ENCODE measurements at regions not wholly inside any gene's neighbourhood (a gene's known extent, or its start where the extent isn't known, plus 50 kb on each side); places are given as distances from the start of the nearest gene placed in this dataset.

GRCh38 chr3:59385547-59385946, 335.7 kb upstream of the CFAP20DC start:
- no peak for TF ChIP-seq SPI1 (IDR thresholded peaks at IDR 0.05; ENCODE audit: low read depth, low read length)
- TF ChIP-seq PAX5 (IDR thresholded peaks at IDR 0.05; ENCODE audit: insufficient read depth, low read length, severe bottlenecking), result no peak
- no peak for TF ChIP-seq POU2F2 (IDR thresholded peaks at IDR 0.05; ENCODE audit: low read depth, low read length)
- TF ChIP-seq POLR2A (IDR thresholded peaks at IDR 0.05; ENCODE audit: low read depth, low read length), result no peak
- TF ChIP-seq TAF1 (IDR thresholded peaks at IDR 0.05; ENCODE audit: low read depth, low read length), result no peak
- TF ChIP-seq POLR2AphosphoS5 (IDR thresholded peaks at IDR 0.05; ENCODE audit: low read depth, low read length), result no peak
- FAIRE-seq, result no peak
- no peak for DNase-seq (ENCODE audit: insufficient read length, low spot score)

GRCh38 chr3:59381282-59381681, 331.5 kb upstream of the CFAP20DC start:
- peak; percentile 84 for FAIRE-seq
- DNase-seq (ENCODE audit: insufficient read length, low spot score), result no peak

GRCh38 chr3:59380146-59380545, 330.3 kb upstream of the CFAP20DC start:
- FAIRE-seq (peak; percentile 54), DNase-seq (ENCODE audit: insufficient read length, low spot score) (no peak)
- TF ChIP-seq POLR2A (IDR thresholded peaks at IDR 0.05; ENCODE audit: low read depth, low read length) (no peak), SPI1 (IDR thresholded peaks at IDR 0.05; ENCODE audit: low read depth, low read length) (no peak), PAX5 (IDR thresholded peaks at IDR 0.05; ENCODE audit: insufficient read depth, low read length, severe bottlenecking) (no peak), POLR2AphosphoS5 (IDR thresholded peaks at IDR 0.05; ENCODE audit: low read depth, low read length) (no peak), POU2F2 (IDR thresholded peaks at IDR 0.05; ENCODE audit: low read depth, low read length) (no peak), TAF1 (IDR thresholded peaks at IDR 0.05; ENCODE audit: low read depth, low read length) (no peak)

More at GRCh38 chr3:59381282-59381681, 331.5 kb upstream of the CFAP20DC start:
- TF ChIP-seq TAF1 (IDR thresholded peaks at IDR 0.05; ENCODE audit: low read depth, low read length) (no peak), SPI1 (IDR thresholded peaks at IDR 0.05; ENCODE audit: low read depth, low read length) (peak; percentile 63)

DNA sequence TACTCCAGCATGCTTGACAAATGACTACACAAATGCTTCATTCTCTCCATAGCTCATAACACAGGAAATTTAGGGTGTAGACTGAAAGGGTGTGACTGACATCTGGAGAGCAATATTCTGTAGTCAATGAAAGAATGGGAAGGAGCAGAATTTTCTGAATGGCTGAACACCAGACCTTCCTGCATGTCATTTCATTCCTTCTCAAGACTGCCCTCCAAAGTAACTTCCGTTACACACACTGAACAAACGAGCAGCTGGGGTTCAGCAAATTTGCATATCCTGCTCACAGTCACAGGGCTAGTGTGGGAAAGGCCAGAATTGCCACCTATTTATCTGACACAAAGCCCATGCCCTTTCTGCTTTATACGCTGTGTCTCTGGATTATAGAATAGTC, 325.0 kb upstream of the CFAP20DC start:
- DNase-seq (ENCODE audit: insufficient read length, low spot score), result no peak
- no peak for TF ChIP-seq SPI1 (IDR thresholded peaks at IDR 0.05; ENCODE audit: low read depth, low read length)
- peak; percentile 33 for TF ChIP-seq PAX5 (IDR thresholded peaks at IDR 0.05; ENCODE audit: insufficient read depth, low read length, severe bottlenecking)
- peak; percentile 99 for TF ChIP-seq POU2F2 (IDR thresholded peaks at IDR 0.05; ENCODE audit: low read depth, low read length)
- TF ChIP-seq POLR2AphosphoS5 (IDR thresholded peaks at IDR 0.05; ENCODE audit: low read depth, low read length), result no peak
- no peak for TF ChIP-seq TAF1 (IDR thresholded peaks at IDR 0.05; ENCODE audit: low read depth, low read length)
- FAIRE-seq, result peak; percentile 98

GRCh38 chr3:59374091-59374817, 324.4 kb upstream of the CFAP20DC start:
- no peak for TF ChIP-seq TAF1 (IDR thresholded peaks at IDR 0.05; ENCODE audit: low read depth, low read length)
- no peak for TF ChIP-seq POU2F2 (IDR thresholded peaks at IDR 0.05; ENCODE audit: low read depth, low read length)
- no peak for TF ChIP-seq POLR2AphosphoS5 (IDR thresholded peaks at IDR 0.05; ENCODE audit: low read depth, low read length)
- TF ChIP-seq SPI1 (IDR thresholded peaks at IDR 0.05; ENCODE audit: low read depth, low read length), result no peak
- TF ChIP-seq POLR2A (IDR thresholded peaks at IDR 0.05; ENCODE audit: low read depth, low read length), result no peak
- TF ChIP-seq PAX5 (IDR thresholded peaks at IDR 0.05; ENCODE audit: insufficient read depth, low read length, severe bottlenecking), result no peak
- FAIRE-seq, result no peak

GRCh38 chr3:59372346-59372745, 322.5 kb upstream of the CFAP20DC start:
- no peak for FAIRE-seq
- no peak for DNase-seq (ENCODE audit: insufficient read length, low spot score)
- TF ChIP-seq POU2F2 (IDR thresholded peaks at IDR 0.05; ENCODE audit: low read depth, low read length), result no peak
- TF ChIP-seq POLR2AphosphoS5 (IDR thresholded peaks at IDR 0.05; ENCODE audit: low read depth, low read length), result no peak
- TF ChIP-seq PAX5 (IDR thresholded peaks at IDR 0.05; ENCODE audit: insufficient read depth, low read length, severe bottlenecking), result no peak
- TF ChIP-seq SPI1 (IDR thresholded peaks at IDR 0.05; ENCODE audit: low read depth, low read length), result no peak
- TF ChIP-seq POLR2A (IDR thresholded peaks at IDR 0.05; ENCODE audit: low read depth, low read length), result no peak
- no peak for TF ChIP-seq TAF1 (IDR thresholded peaks at IDR 0.05; ENCODE audit: low read depth, low read length)

More at GRCh38 chr3:59374091-59374817, 324.4 kb upstream of the CFAP20DC start:
- no peak for DNase-seq (ENCODE audit: insufficient read length, low spot score)

DNA sequence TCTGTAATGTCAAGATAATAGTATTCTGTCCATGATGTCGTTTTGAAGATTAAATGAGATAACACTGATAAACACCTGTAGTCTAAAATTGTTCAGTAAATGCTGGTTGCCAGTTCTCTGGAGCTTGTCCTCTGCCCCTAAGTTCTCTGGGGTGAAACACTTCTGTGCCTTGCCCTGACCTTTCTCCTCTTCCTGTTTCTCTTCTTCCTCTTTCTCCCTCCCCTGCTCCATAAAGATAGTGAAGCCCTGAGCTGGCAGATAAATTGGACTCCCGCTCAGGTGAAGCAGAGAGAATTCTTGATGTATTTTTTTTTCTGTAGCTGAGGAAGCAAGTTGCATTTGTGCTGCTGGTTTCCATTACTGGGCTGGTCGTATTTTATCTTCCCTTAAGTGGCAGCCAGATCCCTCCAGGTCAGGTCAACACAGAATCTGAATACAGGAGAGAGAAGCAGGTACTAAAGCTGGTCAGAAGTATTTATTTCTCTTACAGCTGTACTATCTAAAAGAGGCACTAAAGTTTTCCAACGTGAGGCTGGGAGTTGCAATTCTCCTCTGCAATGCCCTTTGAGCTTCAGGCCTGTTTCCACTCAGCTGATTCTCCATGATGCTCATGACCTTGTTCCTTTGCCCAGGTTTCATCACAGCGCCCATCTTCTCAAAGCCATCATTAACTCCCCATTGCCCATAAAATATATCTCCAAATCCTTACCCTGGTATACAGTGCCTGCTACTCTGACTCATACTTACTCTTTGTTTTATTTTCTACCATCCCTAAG, 319.3 kb upstream of the CFAP20DC start:
- DNase-seq (ENCODE audit: insufficient read length, low spot score) (no peak), FAIRE-seq (no peak)
- TF ChIP-seq PAX5 (IDR thresholded peaks at IDR 0.05; ENCODE audit: insufficient read depth, low read length, severe bottlenecking) (no peak), SPI1 (IDR thresholded peaks at IDR 0.05; ENCODE audit: low read depth, low read length) (no peak; the same call in 1 of the 2 replicates), POLR2AphosphoS5 (IDR thresholded peaks at IDR 0.05; ENCODE audit: low read depth, low read length) (no peak), POU2F2 (IDR thresholded peaks at IDR 0.05; ENCODE audit: low read depth, low read length) (no peak), POLR2A (IDR thresholded peaks at IDR 0.05; ENCODE audit: low read depth, low read length) (no peak), TAF1 (IDR thresholded peaks at IDR 0.05; ENCODE audit: low read depth, low read length) (no peak)

DNA sequence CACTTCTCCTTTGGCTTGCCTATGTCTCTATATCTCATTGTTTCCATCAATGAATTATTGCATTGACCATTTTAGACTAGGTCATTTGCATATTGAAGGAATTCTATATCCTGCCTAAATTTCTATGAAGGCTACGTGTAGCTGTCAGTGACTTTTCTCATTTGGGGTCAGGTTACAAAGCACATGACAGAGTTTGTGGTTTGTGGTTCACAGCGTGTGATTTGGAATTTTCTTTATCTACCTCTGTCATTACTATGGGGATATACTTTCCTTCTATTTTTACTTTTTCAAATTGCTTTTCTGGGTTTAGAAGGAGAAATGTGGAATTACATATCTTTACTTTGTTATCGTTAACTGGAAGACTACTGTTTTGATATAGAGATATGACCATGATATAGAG, 317.3 kb upstream of the CFAP20DC start:
- TF ChIP-seq POLR2A (IDR thresholded peaks at IDR 0.05; ENCODE audit: low read depth, low read length) (no peak), TAF1 (IDR thresholded peaks at IDR 0.05; ENCODE audit: low read depth, low read length) (no peak), PAX5 (IDR thresholded peaks at IDR 0.05; ENCODE audit: insufficient read depth, low read length, severe bottlenecking) (no peak), SPI1 (IDR thresholded peaks at IDR 0.05; ENCODE audit: low read depth, low read length) (no peak), POLR2AphosphoS5 (IDR thresholded peaks at IDR 0.05; ENCODE audit: low read depth, low read length) (no peak), POU2F2 (IDR thresholded peaks at IDR 0.05; ENCODE audit: low read depth, low read length) (no peak)
- FAIRE-seq (no peak), DNase-seq (ENCODE audit: insufficient read length, low spot score) (no peak)

GRCh38 chr3:59366218-59366617, 316.4 kb upstream of the CFAP20DC start:
- DNase-seq (ENCODE audit: insufficient read length, low spot score), result no peak
- TF ChIP-seq POLR2AphosphoS5 (IDR thresholded peaks at IDR 0.05; ENCODE audit: low read depth, low read length) (no peak), SPI1 (IDR thresholded peaks at IDR 0.05; ENCODE audit: low read depth, low read length) (no peak), TAF1 (IDR thresholded peaks at IDR 0.05; ENCODE audit: low read depth, low read length) (no peak), PAX5 (IDR thresholded peaks at IDR 0.05; ENCODE audit: insufficient read depth, low read length, severe bottlenecking) (no peak), POU2F2 (IDR thresholded peaks at IDR 0.05; ENCODE audit: low read depth, low read length) (no peak), POLR2A (IDR thresholded peaks at IDR 0.05; ENCODE audit: low read depth, low read length) (no peak)
- no peak for FAIRE-seq

All from GM12891 (cell line).